K562 (cell line): ENCODE measurements at regions not wholly inside any gene's neighbourhood (a gene's known extent, or its start where the extent isn't known, plus 50 kb on each side); places are given as distances from the start of the nearest gene placed in this dataset.
"Not testable (repeated sequence)": the region's sequence is repeated elsewhere in the genome, so short reads cannot be mapped to it uniquely, and the experiment has no call there.

ENCODE experiments used
- CBX1 ChIP-seq: sonication (generic); IDR thresholded peaks from 2 replicates; pipeline ENCODE4 v1.6.1; 2016; ENCODE audit warnings: antibody characterized with exemption, low read depth, mild to moderate bottlenecking
- CTCF ChIP-seq, 3 experiments: IDR thresholded peaks in 2 of 3; conservative IDR thresholded peaks in 1 of 3; 2 replicates each; pipeline ENCODE4 v1.5.1; 2011 to 2012; ENCODE audit warnings: low read length in 3 of 3, mild to moderate bottlenecking in 3 of 3, control low read depth in 2 of 3, improper control_type of control experiment in 1 of 3, inconsistent platforms in 1 of 3, low read depth in 1 of 3, mixed read lengths in 1 of 3, moderate library complexity in 1 of 3; ENCODE audit not compliant: insufficient read depth in 2 of 3
- EP300 ChIP-seq: IDR thresholded peaks from 2 replicates; pipeline ENCODE4 v1.6.1; 2012; ENCODE audit warnings: low read length, improper control_type of control experiment
- FOXK2 ChIP-seq, 2 experiments: fragments of 450-650 bp; IDR thresholded peaks in 1 of 2; conservative IDR thresholded peaks in 1 of 2; 2 replicates each; pipeline ENCODE4 v1.6.1; 2016; ENCODE audit warnings: low read depth in 2 of 2, mild to moderate bottlenecking in 1 of 2
- GABPA ChIP-seq: fragments of 200-800 bp; sonication (Bioruptor generic); conservative IDR thresholded peaks from 2 replicates; pipeline ENCODE4 v1.6.1; 2016; ENCODE audit warnings: low read depth, missing genetic modification characterization, missing compliant biosample characterization
- HMG20A ChIP-seq: fragments of 450-650 bp; formaldehyde crosslinking; conservative IDR thresholded peaks from 2 replicates; pipeline ENCODE4 v1.4.0; 2020; ENCODE audit warnings: mild to moderate bottlenecking, mixed read lengths
- NRF1 ChIP-seq, 2 experiments: fragments of 450-650 bp; IDR thresholded peaks in 1 of 2; conservative IDR thresholded peaks in 1 of 2; 2 replicates each; pipeline ENCODE4 v1.6.1; 2014; ENCODE audit warnings: mild to moderate bottlenecking in 2 of 2
- STAG1 ChIP-seq: sonication (generic); formaldehyde crosslinking; IDR thresholded peaks from 2 replicates; pipeline ENCODE4 v1.5.0; 2020; ENCODE audit warnings: missing genetic modification reagents, borderline replicate concordance
- YBX1 ChIP-seq: fragments of 450-650 bp; IDR thresholded peaks from 2 replicates; pipeline ENCODE4 v1.7.1; 2016; ENCODE audit warnings: mild to moderate bottlenecking
- ZBTB7A ChIP-seq: IDR thresholded peaks from 2 replicates; pipeline ENCODE4 v1.6.1; 2011; ENCODE audit warnings: low read depth, mild to moderate bottlenecking, low read length, moderate library complexity, borderline replicate concordance; ENCODE audit not compliant: control insufficient read depth
- ZNF586 ChIP-seq: fragments of 450-650 bp; formaldehyde crosslinking; conservative IDR thresholded peaks from 2 replicates; pipeline ENCODE4 v1.4.0; 2020; ENCODE audit warnings: mild to moderate bottlenecking, moderate library complexity

- not testable (repeated sequence) for TF ChIP-seq CTCF (IDR thresholded peaks at IDR 0.05 in 2 of 3, conservative IDR thresholded peaks at IDR 0.05 in 1 of 3; ENCODE audit: insufficient read depth in 2 of 3, low read depth in 1 of 3, low read length in 3 of 3); ZNF586 (CRISPR knock-in tag); GABPA (tag); NRF1 (conservative IDR thresholded peaks at IDR 0.05 in 1 of 2, IDR thresholded peaks at IDR 0.05 in 1 of 2); FOXK2 (conservative IDR thresholded peaks at IDR 0.05 in 1 of 2, IDR thresholded peaks at IDR 0.05 in 1 of 2; ENCODE audit: low read depth in 2 of 2); HMG20A (CRISPR knock-in tag); CBX1; ZBTB7A; STAG1; EP300; YBX1
Observed at GRCh38 chr22:16423476-16423875, 169.1 kb downstream of the CCT8L2 start.
